Adrenal gland (tissue), 9 donors: ENCODE measurements at regions not wholly inside any gene's neighbourhood (a gene's known extent, or its start where the extent isn't known, plus 50 kb on each side); places are given as distances from the start of the nearest gene placed in this dataset.

Experiments
- DNase-seq, 7 donors: peaks; one replicate each; pipeline ENCODE4 v3.0.0-alpha.2; 2019 to 2020
- H3K27ac ChIP-seq, 5 donors: fragments of 200-600 bp; sonication (generic) in 4 of 5; 1 replicate in 3 of 5; 2 replicates in 2 of 5; pipeline versions ENCODE4 v1.5.1 to v1.8.0; 2016 to 2020; ENCODE audit warnings: mild to moderate bottlenecking in 1 of 5
- H3K27me3 ChIP-seq: fragments of 200-600 bp; 2 replicates; pipeline ENCODE4 v1.8.0; 2021
- H3K36me3 ChIP-seq, 2 donors: fragments of 200-600 bp; replicated peaks in 1 of 2; 1 replicate in 1 of 2; 2 replicates in 1 of 2; pipeline versions ENCODE4 v1.5.1 to v1.8.0; 2018 to 2022
- H3K4me1 ChIP-seq, 2 donors: fragments of 200-600 bp; replicated peaks in 1 of 2; 1 replicate in 1 of 2; 2 replicates in 1 of 2; pipeline versions ENCODE4 v1.5.1 to v1.8.0; 2018 to 2021
- H3K4me3 ChIP-seq, 4 donors: fragments of 200-600 bp; sonication (generic) in 3 of 4; one replicate each; pipeline ENCODE4 v1.5.1; 2016 to 2018
- H3K9me3 ChIP-seq, 3 donors: fragments of 200-600 bp; sonication (generic) in 1 of 3; replicated peaks in 1 of 3; 1 replicate in 2 of 3; 2 replicates in 1 of 3; pipeline versions ENCODE4 v1.5.1 to v1.8.0; 2016 to 2021
- POLR2A ChIP-seq, 2 donors: fragments of 450-650 bp; IDR thresholded peaks; one replicate each; pipeline ENCODE4 v1.6.1; 2017; ENCODE audit warnings: antibody characterized with exemption in 2 of 2, mild to moderate bottlenecking in 2 of 2, moderate library complexity in 1 of 2
- WGBS, 4 donors: extraction: QIAGEN DNeasy Blood & Tissue Kit in 2 of 4; methylation state at CpG; one replicate each; pipeline versions ENCODE4 v1.1.5 to v1.1.7; 2013 to 2017; 5-methylcytosine and 5-hydroxymethylcytosine counted together
- intact Hi-C, 2 donors: fragments of 100-400 bp; cut with DNase I; formaldehyde crosslinking; loops; one replicate each; pipeline versions ENCODE4 v1.14.1 to v1.15.0; 2022 to 2023
- TF ChIP-seq, protein P1 (sequence below), 6 experiments: fragments of 450-650 bp in 4 of 6; fragments of 200-600 bp in 2 of 6; sonication (generic) in 1 of 6; IDR thresholded peaks; 1 replicate in 5 of 6; 2 replicates in 1 of 6; pipeline versions ENCODE4 v1.5.1 to v1.8.0; 2016 to 2021; ENCODE audit warnings: antibody characterized with exemption in 6 of 6, mild to moderate bottlenecking in 2 of 6, moderate library complexity in 1 of 6
- donor health status: healthy with polysubstance abuse.
- donor health status: Bipolar disorder and iron deficiency.
- donor health status: DM: yes; HTN: yes; CAD: no.
- donor health status: DM: no; HTN: no; CAD: no.
- donor health status: DM: no; HTN: no; CAD: no.

DNA sequence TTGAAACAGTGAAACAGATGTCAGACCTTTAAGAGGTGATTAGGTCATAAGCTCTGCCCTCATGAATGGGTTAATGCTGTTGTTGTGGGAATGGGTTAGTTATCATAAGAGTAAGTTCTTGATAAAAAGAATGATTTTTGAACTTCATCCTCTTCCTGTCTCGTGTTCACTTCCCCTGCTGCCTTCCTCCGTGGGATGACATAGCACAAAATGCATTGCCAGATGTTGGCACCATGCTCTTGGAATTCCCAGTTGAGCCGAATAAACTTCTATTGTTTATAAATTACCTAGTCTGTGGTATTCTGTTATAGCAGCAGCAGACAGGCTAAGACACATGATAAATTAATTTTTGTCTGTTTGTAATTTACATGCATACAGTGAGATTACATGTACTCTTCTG is 112.0 kb upstream of the LRRC7 start:
- no peaks in the 10 kb centered on the region for H3K4me1 ChIP-seq
- no peak overlapping the region for H3K4me3 ChIP-seq
- intact Hi-C loops, result no loop called here
- H3K36me3 ChIP-seq, result no peaks in the 10 kb centered on the region
- no peak overlapping the region for H3K27ac ChIP-seq
- H3K9me3 ChIP-seq, result no peaks in the 10 kb centered on the region
- 45 to 54% (median 48%) methylated on average over 3 of the region's 3 CpGs for WGBS, 4 donors
- DNase-seq, result no peak
- H3K27me3 ChIP-seq, result no peaks in the 10 kb centered on the region
- TF ChIP-seq, protein P1, sequence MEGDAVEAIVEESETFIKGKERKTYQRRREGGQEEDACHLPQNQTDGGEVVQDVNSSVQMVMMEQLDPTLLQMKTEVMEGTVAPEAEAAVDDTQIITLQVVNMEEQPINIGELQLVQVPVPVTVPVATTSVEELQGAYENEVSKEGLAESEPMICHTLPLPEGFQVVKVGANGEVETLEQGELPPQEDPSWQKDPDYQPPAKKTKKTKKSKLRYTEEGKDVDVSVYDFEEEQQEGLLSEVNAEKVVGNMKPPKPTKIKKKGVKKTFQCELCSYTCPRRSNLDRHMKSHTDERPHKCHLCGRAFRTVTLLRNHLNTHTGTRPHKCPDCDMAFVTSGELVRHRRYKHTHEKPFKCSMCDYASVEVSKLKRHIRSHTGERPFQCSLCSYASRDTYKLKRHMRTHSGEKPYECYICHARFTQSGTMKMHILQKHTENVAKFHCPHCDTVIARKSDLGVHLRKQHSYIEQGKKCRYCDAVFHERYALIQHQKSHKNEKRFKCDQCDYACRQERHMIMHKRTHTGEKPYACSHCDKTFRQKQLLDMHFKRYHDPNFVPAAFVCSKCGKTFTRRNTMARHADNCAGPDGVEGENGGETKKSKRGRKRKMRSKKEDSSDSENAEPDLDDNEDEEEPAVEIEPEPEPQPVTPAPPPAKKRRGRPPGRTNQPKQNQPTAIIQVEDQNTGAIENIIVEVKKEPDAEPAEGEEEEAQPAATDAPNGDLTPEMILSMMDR (IDR thresholded peaks at IDR 0.05), result no peak
- no peak for TF ChIP-seq POLR2A (IDR thresholded peaks at IDR 0.05)

DNA sequence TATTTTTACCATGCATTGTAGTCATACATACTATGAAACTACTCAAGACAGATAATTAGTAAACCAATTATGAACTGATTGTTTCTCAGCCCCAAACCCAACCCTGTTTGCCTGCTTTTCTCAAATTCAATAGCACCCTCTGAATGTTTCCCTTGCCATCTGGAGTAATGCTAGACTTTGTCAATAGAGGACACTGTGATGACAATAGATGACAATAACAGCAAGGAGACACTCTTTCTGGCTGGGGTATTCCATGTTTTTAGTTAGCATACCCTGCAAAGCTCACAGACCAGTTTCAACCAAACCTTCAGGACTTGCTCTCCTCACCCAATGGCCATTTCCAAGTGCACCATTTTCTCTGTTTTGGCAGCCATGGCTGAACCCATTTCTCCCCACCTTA is 108.5 kb upstream of the LRRC7 start:
- H3K27me3 ChIP-seq, result no peaks in the 10 kb centered on the region
- no peaks in the 10 kb centered on the region for H3K9me3 ChIP-seq
- no peak overlapping the region for H3K27ac ChIP-seq
- DNase-seq, result no peak
- H3K36me3 ChIP-seq, result no peaks in the 10 kb centered on the region
- H3K4me3 ChIP-seq, result no peak overlapping the region
- TF ChIP-seq, protein P1 (IDR thresholded peaks at IDR 0.05), result no peak
- TF ChIP-seq POLR2A (IDR thresholded peaks at IDR 0.05), result no peak
- intact Hi-C loops, result no loop called here
- H3K4me1 ChIP-seq, result no peaks in the 10 kb centered on the region

DNA sequence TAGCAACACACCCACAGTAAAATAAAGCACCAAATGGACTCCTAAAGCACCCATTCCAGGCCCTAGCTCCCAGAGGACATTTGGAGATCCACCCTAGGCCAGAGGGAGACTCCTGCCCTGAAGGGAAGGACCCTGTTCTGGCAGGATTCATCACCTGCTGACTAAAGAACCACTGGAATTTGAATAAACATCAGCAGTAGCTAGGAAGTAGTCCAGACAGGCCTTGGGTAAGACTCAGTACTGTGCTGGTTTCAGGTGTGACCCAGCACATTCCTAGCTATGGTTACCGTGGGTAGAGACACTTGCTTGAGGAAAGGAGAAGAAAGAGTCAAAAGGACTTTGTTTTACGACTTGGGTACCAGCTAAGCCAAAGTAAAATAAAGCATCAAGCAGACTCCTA is 92.7 kb upstream of the LRRC7 start:
- no peak for DNase-seq
- H3K36me3 ChIP-seq, result no peaks in the 10 kb centered on the region
- H3K4me3 ChIP-seq, result no peak overlapping the region
- no peak for TF ChIP-seq POLR2A (IDR thresholded peaks at IDR 0.05)
- TF ChIP-seq, protein P1 (IDR thresholded peaks at IDR 0.05), result no peak
- no peaks in the 10 kb centered on the region for H3K27me3 ChIP-seq
- H3K4me1 ChIP-seq, result no peaks in the 10 kb centered on the region
- no peaks in the 10 kb centered on the region for H3K9me3 ChIP-seq
- intact Hi-C loops, result no loop called here
- H3K27ac ChIP-seq, result no peak overlapping the region
- WGBS, 4 donors, result 46 to 74% (median 66%) methylated on average over 2 of the region's 2 CpGs

DNA sequence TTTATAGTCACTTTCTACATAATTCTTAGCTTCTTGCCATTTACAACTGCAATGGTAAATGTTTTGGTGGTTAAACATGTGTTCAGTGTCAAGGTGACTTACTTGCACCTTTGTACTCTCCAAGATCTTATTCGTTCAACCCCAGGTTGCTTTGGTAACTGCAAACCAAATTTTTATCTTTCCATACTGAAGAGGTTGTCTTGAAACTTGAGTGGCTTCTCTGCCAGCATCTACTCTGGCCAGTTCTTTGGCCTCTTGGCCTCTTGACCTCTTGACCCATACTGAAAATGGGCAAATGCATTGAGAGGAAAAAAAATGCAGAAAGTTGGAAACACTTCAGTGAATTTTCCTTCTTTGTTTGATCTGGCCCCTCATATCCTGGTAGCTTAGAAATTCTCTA is 88.0 kb upstream of the LRRC7 start:
- intact Hi-C loops, result no loop called here
- no peaks in the 10 kb centered on the region for H3K9me3 ChIP-seq
- H3K27ac ChIP-seq, result no peak overlapping the region
- H3K4me1 ChIP-seq, result no peaks in the 10 kb centered on the region
- TF ChIP-seq, protein P1 (IDR thresholded peaks at IDR 0.05), result no peak
- TF ChIP-seq POLR2A (IDR thresholded peaks at IDR 0.05), result no peak
- DNase-seq, result no peak
- WGBS, 4 donors, result 49 to 61% (median 57%) methylated on average over 1 of the region's 1 CpG
- no peaks in the 10 kb centered on the region for H3K36me3 ChIP-seq
- H3K4me3 ChIP-seq, result no peak overlapping the region
- no peaks in the 10 kb centered on the region for H3K27me3 ChIP-seq
